HCT116 (cell line): ENCODE measurements at regions not wholly inside any gene's neighbourhood (a gene's known extent, or its start where the extent isn't known, plus 50 kb on each side); places are given as distances from the start of the nearest gene placed in this dataset.

Experiments used
- CTCF ChIP-seq, 3 experiments: fragments of 200-600 bp in 1 of 3; sonication (generic) in 1 of 3; IDR thresholded peaks in 2 of 3; conservative IDR thresholded peaks in 1 of 3; 2 replicates each; pipeline ENCODE4 v1.5.1; 2012 to 2017; ENCODE audit warnings: low read depth in 2 of 3, low read length in 2 of 3, antibody characterized with exemption in 1 of 3, borderline replicate concordance in 1 of 3, control low read depth in 1 of 3, mild to moderate bottlenecking in 1 of 3, mixed read lengths in 1 of 3, mixed run types in 1 of 3, moderate library complexity in 1 of 3; ENCODE audit not compliant: insufficient read depth in 1 of 3
- EZH2 ChIP-seq: fragments of 200-600 bp; sonication (generic); IDR thresholded peaks from 2 replicates; pipeline ENCODE4 v1.6.1; 2017; ENCODE audit warnings: antibody characterized with exemption, mixed run types
- FOSL1 ChIP-seq: IDR thresholded peaks from 2 replicates; pipeline ENCODE4 v1.6.1; 2012; ENCODE audit warnings: low read depth
- JUND ChIP-seq: IDR thresholded peaks from 2 replicates; pipeline ENCODE4 v1.6.1; 2012
- POLR2A ChIP-seq: IDR thresholded peaks from 2 replicates; pipeline ENCODE4 v1.7.0; 2011; ENCODE audit warnings: borderline replicate concordance; ENCODE audit not compliant: insufficient read depth, insufficient read length; ENCODE audit errors: extremely low read depth
- POLR2AphosphoS5 ChIP-seq: IDR thresholded peaks from 2 replicates; pipeline ENCODE4 v1.6.1; 2011; ENCODE audit warnings: mild to moderate bottlenecking, low read depth, low read length, moderate library complexity
- RAD21 ChIP-seq: IDR thresholded peaks from 2 replicates; pipeline ENCODE4 v1.6.1; 2012; ENCODE audit warnings: low read depth, mild to moderate bottlenecking
- YY1 ChIP-seq: IDR thresholded peaks from 2 replicates; pipeline ENCODE4 v1.6.1; 2011; ENCODE audit warnings: low read length, low read depth, moderate library complexity, mild to moderate bottlenecking; ENCODE audit not compliant: insufficient replicate concordance; ENCODE audit errors: extremely low read depth
- ZBTB33 ChIP-seq: IDR thresholded peaks from 2 replicates; pipeline ENCODE4 v1.6.1; 2011; ENCODE audit warnings: mild to moderate bottlenecking, low read length, moderate library complexity; ENCODE audit not compliant: insufficient replicate concordance; ENCODE audit errors: extremely low read depth
- ZNF274 ChIP-seq: fragments of 200-500 bp; sonication (Bioruptor generic); IDR thresholded peaks from 2 replicates; pipeline ENCODE4 v1.6.1; 2014; ENCODE audit warnings: mild to moderate bottlenecking, low read depth, low read length, inconsistent platforms
- TF ChIP-seq, protein P1 (sequence below): IDR thresholded peaks from 2 replicates; pipeline ENCODE4 v1.6.1; 2012

GRCh38 chr5:158344376-158344775 is 485.4 kb upstream of the CLINT1 start:
- no peak for TF ChIP-seq ZBTB33
- no peak for TF ChIP-seq EZH2
- TF ChIP-seq CTCF (IDR thresholded peaks at IDR 0.05 in 2 of 3, conservative IDR thresholded peaks at IDR 0.05 in 1 of 3; ENCODE audit: borderline replicate concordance in 1 of 3, insufficient read depth in 1 of 3, low read depth in 2 of 3, low read length in 2 of 3), result no peak
- no peak for TF ChIP-seq POLR2AphosphoS5
- no peak for TF ChIP-seq RAD21
- TF ChIP-seq JUND, result no peak
- no peak for TF ChIP-seq POLR2A
- no peak for TF ChIP-seq YY1
- TF ChIP-seq FOSL1, result no peak
- TF ChIP-seq, protein P1, sequence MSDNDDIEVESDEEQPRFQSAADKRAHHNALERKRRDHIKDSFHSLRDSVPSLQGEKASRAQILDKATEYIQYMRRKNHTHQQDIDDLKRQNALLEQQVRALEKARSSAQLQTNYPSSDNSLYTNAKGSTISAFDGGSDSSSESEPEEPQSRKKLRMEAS, result no peak
- TF ChIP-seq ZNF274, result no peak
